ENCODE measurements at regions not wholly inside any gene's neighbourhood (a gene's known extent, or its start where the extent isn't known, plus 50 kb on each side); places are given as distances from the start of the nearest gene placed in this dataset.

DNA sequence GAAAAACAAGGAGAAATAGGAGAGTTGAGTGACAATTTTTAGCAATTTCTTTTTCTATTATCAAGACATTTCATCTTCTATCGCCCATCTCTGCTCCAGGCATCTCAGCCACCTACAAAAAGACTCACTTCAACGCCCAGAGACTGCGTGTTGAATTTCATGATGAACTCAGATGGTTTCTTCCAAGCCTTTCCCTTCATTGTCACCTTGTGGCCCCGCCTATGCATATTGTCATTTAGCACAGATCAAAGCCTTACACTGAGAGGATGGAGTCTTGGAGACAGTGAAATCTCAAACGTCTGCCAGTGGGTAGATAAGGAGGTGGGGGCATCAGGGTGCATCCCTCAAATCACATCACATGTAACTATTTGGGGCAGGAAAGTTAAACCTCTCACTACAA is 319.4 kb downstream of the SIPA1L2 start:
- Histone ChIP-seq H3K4me1 (peaks cover 14% of the 10 kb centered on the region), H3K4me3 (no peak overlapping the region), H3K9me3 (no peaks in the 10 kb centered on the region), H3K27me3 (no peaks in the 10 kb centered on the region), H3K36me3 (no peaks in the 10 kb centered on the region), H3K27ac (no peak overlapping the region)
- no peak for DNase-seq (ENCODE audit: extremely low spot score in 2 of 2)
- intact Hi-C loops (cut with DNase I) = no loop called here
- TF ChIP-seq POLR2AphosphoS5 (IDR thresholded peaks at IDR 0.05; ENCODE audit: insufficient read depth in 1 of 2, low read depth in 1 of 2) (no peak), POLR2A (IDR thresholded peaks at IDR 0.05) (no peak), CTCF (IDR thresholded peaks at IDR 0.05) (no peak)

DNA sequence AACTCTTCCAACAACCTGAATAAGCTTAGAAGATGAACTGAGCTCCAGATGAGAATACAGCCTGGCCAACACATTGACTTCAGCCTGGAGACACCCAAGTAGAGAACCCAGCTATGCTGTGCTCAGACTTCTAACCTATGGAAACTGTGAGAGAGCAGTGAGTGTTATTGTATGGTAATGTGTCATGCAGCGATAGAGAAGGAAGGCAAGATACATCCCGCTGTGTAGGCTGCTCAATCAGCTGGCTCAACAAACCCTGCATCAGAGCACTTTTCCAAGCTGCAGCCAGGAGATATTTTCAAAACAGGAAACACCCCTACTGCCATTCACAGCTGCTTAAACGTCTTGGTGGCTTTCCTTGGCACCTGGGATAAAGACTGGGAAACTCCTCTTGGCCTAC is 321.3 kb downstream of the SIPA1L2 start:
- no peak for DNase-seq (ENCODE audit: extremely low spot score in 2 of 2)
- Histone ChIP-seq H3K9me3 (no peaks in the 10 kb centered on the region), H3K27ac (no peak overlapping the region), H3K4me1 (peaks cover 22% of the 10 kb centered on the region), H3K36me3 (no peaks in the 10 kb centered on the region), H3K4me3 (no peak overlapping the region), H3K27me3 (no peaks in the 10 kb centered on the region)
- TF ChIP-seq POLR2A (IDR thresholded peaks at IDR 0.05) = no peak
- no peak for TF ChIP-seq CTCF (IDR thresholded peaks at IDR 0.05)
- no peak for TF ChIP-seq POLR2AphosphoS5 (IDR thresholded peaks at IDR 0.05; ENCODE audit: insufficient read depth in 1 of 2, low read depth in 1 of 2)
- intact Hi-C loops (cut with DNase I) = no loop called here

GRCh38 chr1:232307296-232308017 is 322.5 kb downstream of the SIPA1L2 start:
- Histone ChIP-seq H3K27ac (no peak overlapping the region), H3K4me1 (peaks cover 22% of the 10 kb centered on the region), H3K27me3 (no peaks in the 10 kb centered on the region), H3K4me3 (no peak overlapping the region), H3K36me3 (no peaks in the 10 kb centered on the region), H3K9me3 (no peaks in the 10 kb centered on the region)
- intact Hi-C loops (cut with DNase I) = no loop called here
- TF ChIP-seq POLR2A (IDR thresholded peaks at IDR 0.05) (no peak), POLR2AphosphoS5 (IDR thresholded peaks at IDR 0.05; ENCODE audit: insufficient read depth in 1 of 2, low read depth in 1 of 2) (no peak), CTCF (IDR thresholded peaks at IDR 0.05) (no peak)
- DNase-seq (ENCODE audit: extremely low spot score in 2 of 2) = no peak

- no peak overlapping the region for H3K4me3 ChIP-seq
- H3K9me3 ChIP-seq = no peaks in the 10 kb centered on the region
- H3K27ac ChIP-seq = peak overlapping the region; percentile 33
- H3K36me3 ChIP-seq = no peaks in the 10 kb centered on the region
- DNase-seq (ENCODE audit: extremely low spot score in 2 of 2) = peak in 1 of 2 donors; percentile 91
- intact Hi-C loops (cut with DNase I) = no loop called here
- H3K4me1 ChIP-seq = peaks cover 22% of the 10 kb centered on the region
- no peaks in the 10 kb centered on the region for H3K27me3 ChIP-seq
- TF ChIP-seq POLR2A (IDR thresholded peaks at IDR 0.05) (no peak), CTCF (IDR thresholded peaks at IDR 0.05) (no peak), POLR2AphosphoS5 (IDR thresholded peaks at IDR 0.05; ENCODE audit: insufficient read depth in 1 of 2, low read depth in 1 of 2) (no peak)
Measured at GRCh38 chr1:232306269-232306961, 323.5 kb downstream of the SIPA1L2 start.

GRCh38 chr1:232305050-232305449 is 324.9 kb downstream of the SIPA1L2 start:
- Histone ChIP-seq H3K36me3 (no peaks in the 10 kb centered on the region), H3K4me3 (no peak overlapping the region), H3K4me1 (peaks cover 22% of the 10 kb centered on the region), H3K9me3 (no peaks in the 10 kb centered on the region), H3K27me3 (no peaks in the 10 kb centered on the region), H3K27ac (no peak overlapping the region)
- no peak for DNase-seq (ENCODE audit: extremely low spot score in 2 of 2)
- TF ChIP-seq POLR2AphosphoS5 (IDR thresholded peaks at IDR 0.05; ENCODE audit: insufficient read depth in 1 of 2, low read depth in 1 of 2) = no peak
- intact Hi-C loops (cut with DNase I) = no loop called here

All from vagina (tissue), 2 donors.